Activated CD4-positive, alpha-beta T cell treated with anti-CD3 and anti-CD28 coated beads, Interleukin-10, Interleukin-2, amounts not matched to agents 100 ng/mL and 50 ng/mL, durations not matched to agents 16 hours and 8 hours (primary cell): ENCODE measurements at regions not wholly inside any gene's neighbourhood (a gene's known extent, or its start where the extent isn't known, plus 50 kb on each side); places are given as distances from the start of the nearest gene placed in this dataset.
"Not testable (repeated sequence)": the region's sequence is repeated elsewhere in the genome, so short reads cannot be mapped to it uniquely, and the experiment has no call there.

Source experiments
- DNase-seq: peaks from one replicate; pipeline ENCODE4 v3.0.0-alpha.2; 2020

- no peak for DNase-seq
These were observed 102.4 kb upstream of the CDH9 start for GRCh38 chr5:27140831-27141230.

DNA sequence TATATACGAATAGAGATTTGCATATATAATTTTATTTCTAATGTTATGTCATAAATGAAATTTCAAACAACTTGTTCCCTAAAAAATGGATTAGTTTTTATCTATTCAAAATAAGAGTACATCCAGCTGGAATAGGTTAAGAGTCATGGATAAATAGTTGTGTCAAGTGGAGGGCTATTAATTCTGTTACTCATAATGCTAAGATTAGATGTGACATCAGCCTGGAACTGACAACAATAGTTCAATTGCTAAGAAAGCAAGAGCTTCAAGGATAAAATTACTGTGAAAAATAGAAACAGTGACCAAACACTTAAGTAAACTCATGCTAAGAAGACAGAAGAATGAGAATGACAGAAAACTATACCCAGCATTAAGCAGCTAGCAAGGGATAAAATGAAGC, 92.2 kb upstream of the CDH9 start:
- DNase-seq: no peak

- no peak for DNase-seq
These were observed 91.5 kb upstream of the CDH9 start for GRCh38 chr5:27129926-27130325.

- DNase-seq: no peak
These were observed 87.5 kb upstream of the CDH9 start for GRCh38 chr5:27125856-27126255.

- DNase-seq: no peak
These were observed 86.2 kb upstream of the CDH9 start for GRCh38 chr5:27124590-27124989.

DNA sequence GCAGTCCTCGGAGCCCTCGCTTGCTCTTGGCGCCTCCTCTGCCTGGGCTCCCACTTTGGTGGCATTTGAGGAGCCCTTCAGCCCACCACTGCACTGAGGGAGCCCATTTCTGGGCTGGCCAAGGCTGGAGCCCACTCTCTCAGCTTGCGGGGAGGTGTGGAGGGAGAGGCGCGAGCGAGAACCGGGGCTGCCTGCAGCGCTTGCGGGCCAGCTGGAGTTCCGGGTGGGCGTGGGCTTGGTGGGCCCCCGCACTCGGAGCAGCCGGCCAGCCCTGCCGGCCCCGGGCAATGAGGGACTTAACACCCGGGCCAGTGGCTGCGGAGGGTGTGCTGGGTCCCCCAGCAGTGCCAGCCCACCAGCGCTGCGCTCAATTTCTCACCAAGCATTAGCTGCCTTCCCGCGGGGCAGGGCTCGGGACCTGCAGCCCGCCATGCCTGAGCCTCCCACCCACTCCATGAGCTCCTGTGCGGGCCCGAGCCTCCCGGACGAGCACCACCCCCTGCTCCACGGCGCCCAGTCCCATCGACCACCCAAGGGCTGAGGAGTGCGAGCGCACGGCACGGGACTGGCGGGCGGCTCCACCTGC, 81.4 kb upstream of the CDH9 start:
- not testable (repeated sequence) for DNase-seq

- no peak for DNase-seq
These were observed 65.1 kb upstream of the CDH9 start for GRCh38 chr5:27103486-27103885.

GRCh38 chr5:27095761-27096160, 57.4 kb upstream of the CDH9 start:
- DNase-seq: not testable (repeated sequence)

- no peak for DNase-seq
These were observed 54.9 kb upstream of the CDH9 start for GRCh38 chr5:27093279-27093678.

- no peak for DNase-seq
These were observed 53.5 kb upstream of the CDH9 start for GRCh38 chr5:27091858-27092257.

DNA sequence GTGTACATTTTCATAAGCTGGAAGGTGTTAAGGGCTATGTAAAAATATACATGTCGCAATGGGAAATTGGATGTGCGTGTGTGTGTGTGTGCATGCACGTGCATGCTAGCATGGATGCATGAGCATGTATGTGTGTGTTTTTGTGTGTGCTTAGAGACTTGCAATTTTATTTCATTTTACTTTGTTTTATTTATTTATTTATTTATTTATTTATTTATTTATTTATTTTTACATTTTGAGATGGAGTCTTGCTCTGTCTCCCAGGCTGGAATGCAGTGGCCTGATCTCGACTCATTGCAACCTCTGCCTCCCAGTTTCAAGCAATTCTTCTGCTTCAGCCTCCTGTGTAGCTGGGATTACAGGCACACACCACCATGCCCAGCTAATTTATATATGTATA, 50.4 kb upstream of the CDH9 start:
- DNase-seq: not testable (repeated sequence)
